ENCODE measurements at regions not wholly inside any gene's neighbourhood (a gene's known extent, or its start where the extent isn't known, plus 50 kb on each side); places are given as distances from the start of the nearest gene placed in this dataset.

GRCh38 chr10:108445746-108446145 lies 1281.2 kb upstream of the SORCS1 start:
- FAIRE-seq = no peak

DNA sequence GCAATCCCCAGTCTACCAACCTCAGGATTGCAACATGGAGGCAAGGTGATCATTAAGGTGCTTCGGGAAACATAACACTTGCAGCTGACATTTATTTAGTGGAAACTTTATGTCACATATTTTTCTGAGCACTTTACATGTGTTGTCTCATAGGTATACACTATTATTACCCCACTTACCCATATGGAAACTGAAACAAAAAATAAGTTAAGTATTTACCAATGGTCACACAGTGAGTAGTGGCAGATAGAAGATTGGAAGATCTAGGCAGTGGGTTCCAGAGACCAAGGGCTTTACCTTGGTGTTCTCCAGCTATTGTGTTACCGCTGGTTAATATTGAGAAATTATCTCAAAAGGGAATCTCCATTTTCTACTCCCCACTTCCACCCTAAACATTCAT lies 1279.1 kb upstream of the SORCS1 start:
- FAIRE-seq = no peak

GRCh38 chr10:108439397-108439796 lies 1274.9 kb upstream of the SORCS1 start:
- no peak for FAIRE-seq

DNA sequence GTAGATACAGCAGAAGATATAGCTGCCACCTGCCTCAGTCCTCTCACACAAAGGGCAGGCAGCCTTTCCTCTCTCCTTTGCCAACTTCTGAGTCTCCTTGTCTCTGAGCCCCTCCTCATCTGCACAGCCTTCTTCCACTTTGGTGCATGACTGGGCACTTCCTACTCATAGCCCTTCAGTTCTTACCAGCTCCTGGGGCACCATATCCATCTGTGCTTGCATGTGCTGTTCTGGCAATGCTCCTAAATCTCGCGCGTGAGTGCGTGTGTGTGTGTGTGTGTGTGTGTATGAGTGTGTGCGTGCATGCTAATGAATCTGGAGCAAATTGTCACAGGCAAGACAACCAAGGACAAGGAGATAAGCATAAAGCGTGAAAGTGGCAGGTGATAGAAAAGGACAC lies 1271.6 kb upstream of the SORCS1 start:
- FAIRE-seq = no peak

- FAIRE-seq = no peak
Measured at GRCh38 chr10:108434559-108435252, 1270.2 kb upstream of the SORCS1 start.

DNA sequence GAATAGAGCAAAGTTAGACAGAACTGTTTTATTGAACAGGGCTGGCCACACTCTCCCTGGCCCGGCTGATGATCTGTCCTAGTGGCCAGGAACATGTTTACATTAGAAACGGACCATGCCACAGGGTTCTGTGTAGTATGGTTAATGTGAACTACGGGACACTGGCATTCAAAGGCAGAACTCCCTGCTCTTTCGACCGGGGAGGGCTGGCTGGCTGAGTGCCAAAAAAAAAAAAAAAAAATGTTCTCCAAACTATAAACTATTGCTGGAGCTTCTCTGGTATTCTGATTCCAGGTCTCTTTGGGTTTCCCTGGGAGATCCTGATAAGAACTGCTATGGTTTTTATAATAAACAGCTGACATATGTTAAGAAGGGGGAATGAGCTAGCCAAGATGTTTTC lies 1262.6 kb upstream of the SORCS1 start:
- FAIRE-seq = no peak

DNA sequence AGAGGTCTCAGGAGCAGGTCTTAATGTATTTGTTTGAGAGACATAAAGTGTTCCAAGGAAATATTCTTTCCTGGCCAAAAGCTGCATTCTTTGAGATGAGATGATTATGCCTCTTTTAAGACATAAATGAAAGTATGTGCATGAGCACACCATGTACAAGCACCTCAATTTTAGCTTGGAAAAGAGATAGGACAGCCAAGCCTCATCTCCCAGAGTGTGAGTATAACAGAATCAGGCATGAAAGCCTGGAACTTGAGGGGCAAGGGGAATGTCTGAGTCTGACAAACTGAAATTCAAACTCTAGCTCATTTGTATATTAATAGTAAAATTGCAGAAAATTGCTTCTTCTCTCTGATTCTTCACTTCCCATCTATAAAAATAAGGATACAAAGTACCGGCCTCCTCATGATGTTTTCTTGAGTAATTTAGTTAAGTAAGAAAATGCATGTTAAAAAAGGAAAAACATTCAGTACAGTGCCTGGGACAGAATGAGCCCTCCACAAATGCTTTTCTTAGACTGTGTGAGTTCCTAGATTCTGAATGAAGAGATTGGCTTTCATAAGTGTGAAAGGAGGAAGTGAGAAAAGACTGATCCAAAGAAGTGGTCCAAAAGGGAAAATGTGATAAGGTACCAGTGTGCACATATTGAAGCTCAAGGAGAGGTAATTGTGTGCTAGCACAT lies 1260.9 kb upstream of the SORCS1 start:
- no peak for FAIRE-seq

- no peak for FAIRE-seq
Measured at GRCh38 chr10:108424656-108425055, 1260.2 kb upstream of the SORCS1 start.

DNA sequence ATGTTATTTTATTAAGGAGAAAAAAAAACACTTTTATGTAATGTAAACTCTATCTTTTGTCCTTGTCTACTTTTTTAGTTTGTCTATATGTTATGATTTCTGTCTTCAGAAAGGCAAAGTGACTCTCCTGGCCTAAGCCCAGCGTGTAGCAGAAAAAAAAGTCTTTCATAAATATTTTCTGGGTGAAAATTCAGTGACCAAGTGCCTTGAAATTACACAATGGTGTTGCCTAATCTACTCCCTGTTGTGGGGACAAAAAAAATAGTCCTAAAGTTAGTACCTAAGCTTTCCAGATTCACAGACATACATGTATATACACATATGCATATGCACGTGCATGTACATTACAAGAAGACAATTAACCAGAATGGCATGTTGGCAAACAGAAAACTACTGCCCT lies 1257.8 kb upstream of the SORCS1 start:
- no peak for FAIRE-seq

DNA sequence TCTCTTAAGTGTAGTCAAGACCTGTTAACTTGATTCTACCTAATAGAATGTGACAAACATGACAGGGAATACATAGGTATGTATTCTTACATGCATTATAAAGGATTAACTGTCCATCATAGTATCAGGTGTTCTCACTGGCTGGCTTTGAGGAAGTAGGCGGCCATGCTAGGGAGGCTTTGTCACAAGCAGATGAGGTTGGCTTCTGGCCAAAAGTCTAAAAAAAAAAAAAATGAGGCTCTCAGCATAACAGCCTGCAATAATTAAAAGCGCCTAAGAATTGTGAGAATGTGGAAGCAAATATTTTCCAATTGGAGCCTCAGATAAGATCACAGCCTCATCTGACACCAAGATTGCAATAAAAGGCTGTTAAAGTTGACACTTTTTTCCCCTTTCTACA lies 1256.8 kb upstream of the SORCS1 start:
- FAIRE-seq = no peak

DNA sequence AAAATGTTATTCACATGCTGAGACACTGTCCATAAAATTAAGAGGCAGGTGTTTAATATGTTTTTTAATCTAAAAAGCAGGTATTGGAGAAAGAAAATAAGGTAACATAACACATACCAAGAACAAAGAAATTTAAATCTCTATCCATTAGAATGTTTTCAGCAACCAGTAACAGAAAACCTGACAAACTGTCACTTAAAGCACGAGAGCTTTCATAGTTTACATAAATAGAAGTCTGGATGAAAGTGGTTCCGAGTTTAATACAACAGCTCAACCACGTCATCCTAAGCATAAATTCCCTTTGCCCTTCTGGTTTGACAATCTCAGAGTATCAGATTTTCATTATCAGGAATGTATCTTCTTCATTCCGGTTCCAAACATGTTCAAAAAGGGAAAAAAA lies 1249.4 kb upstream of the SORCS1 start:
- FAIRE-seq = no peak

GRCh38 chr10:108412323-108412722 lies 1247.8 kb upstream of the SORCS1 start:
- FAIRE-seq = no peak

GRCh38 chr10:108411894-108412293 lies 1247.4 kb upstream of the SORCS1 start:
- FAIRE-seq = no peak

DNA sequence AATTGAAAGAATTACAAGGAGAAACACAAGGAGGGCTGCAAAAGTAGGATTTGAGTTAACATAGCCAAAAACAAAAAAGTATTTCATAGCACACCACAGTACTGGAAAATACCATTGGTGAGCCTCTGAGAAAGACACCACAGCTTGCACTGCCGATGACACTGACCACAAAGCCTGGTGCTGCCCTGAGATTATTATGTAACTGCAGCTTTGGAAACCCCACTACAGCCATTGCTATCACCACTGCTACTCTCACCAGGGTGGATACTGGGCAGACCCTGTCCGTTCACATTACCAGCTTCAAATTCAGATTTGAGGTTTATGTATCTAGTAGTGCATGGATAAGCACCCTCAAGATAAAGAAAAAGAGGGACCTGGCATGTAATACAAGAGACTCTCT lies 1246.7 kb upstream of the SORCS1 start:
- FAIRE-seq = no peak

- FAIRE-seq = no peak
Measured at GRCh38 chr10:108410236-108410635, 1245.7 kb upstream of the SORCS1 start.

DNA sequence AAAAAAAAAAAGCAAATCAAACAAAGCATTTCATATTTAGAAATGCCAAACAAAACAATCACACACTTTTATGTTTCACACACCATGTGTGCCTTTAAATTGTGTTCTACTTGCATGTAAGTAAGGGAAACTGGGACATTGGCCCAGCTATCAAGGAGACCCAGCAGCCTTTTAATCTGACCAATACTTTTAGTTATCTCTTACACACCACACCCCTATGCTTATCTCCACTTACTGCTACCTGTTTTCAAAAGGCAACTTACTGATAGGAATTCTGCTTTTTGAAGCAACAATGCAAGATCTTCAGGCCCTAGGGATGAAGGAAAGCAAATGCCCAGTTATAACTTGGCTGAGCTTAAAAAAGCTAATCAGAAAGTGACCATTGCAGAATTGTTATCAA lies 1244.8 kb upstream of the SORCS1 start:
- no peak for FAIRE-seq

GRCh38 chr10:108404155-108404554 lies 1239.6 kb upstream of the SORCS1 start:
- FAIRE-seq = no peak

- FAIRE-seq = no peak
Measured at GRCh38 chr10:108399465-108399864, 1235.0 kb upstream of the SORCS1 start.

DNA sequence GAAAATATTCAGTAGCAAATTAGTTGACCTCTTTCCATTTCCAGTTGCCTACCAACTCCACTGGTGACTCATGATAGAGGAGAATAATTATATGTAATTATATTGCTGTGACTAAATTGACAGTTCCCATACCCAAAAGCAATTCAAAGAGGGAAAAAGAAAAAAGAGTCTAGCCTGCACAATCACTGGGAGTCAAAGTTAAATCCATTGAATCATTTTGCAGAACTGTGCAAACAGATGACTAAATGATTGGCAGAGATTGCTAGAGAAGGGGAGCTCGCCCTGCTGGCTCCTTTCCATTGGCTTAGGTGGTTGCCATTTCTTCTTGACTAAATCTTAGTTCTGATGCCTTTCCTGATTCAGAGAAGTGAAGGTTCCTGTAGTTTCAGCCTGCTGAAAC lies 1228.6 kb upstream of the SORCS1 start:
- no peak for FAIRE-seq

DNA sequence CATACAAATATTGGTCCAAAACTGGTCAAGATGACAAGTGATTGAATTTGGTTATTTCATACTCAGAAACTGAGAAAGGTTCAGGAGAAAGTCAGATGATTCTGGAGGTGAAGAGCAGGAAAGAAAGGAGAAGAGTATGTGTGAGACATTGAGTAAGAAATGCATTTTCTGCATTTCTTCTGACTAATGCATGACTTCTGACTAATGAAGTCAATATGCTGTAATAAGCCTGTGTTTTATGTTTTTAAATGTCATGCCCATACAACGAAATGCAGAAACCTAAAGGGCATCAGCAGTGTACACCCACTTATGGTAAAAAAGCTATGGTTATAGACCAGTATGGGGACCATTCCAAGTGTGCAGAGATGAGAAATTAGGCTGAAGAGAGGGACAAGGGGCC lies 1227.8 kb upstream of the SORCS1 start:
- FAIRE-seq = no peak

DNA sequence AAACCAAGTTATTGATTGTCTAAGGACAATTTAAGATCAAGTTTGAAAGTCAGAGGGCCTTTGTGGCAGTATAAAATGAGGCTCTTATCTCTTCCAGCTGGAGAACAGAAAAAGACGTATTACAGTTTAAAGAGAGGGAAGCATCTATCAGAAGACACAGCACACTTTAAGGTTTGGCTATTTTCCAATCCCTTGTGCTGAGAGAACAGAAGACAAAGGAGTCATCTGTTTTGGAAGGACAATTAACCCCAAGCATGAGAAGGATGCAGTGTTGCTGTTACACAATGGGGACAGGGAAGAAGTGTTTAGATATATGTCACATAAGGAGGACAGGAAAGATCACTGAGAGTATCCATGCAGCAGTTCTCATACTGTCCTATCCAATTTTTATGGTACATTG lies 1224.2 kb upstream of the SORCS1 start:
- no peak for FAIRE-seq

DNA sequence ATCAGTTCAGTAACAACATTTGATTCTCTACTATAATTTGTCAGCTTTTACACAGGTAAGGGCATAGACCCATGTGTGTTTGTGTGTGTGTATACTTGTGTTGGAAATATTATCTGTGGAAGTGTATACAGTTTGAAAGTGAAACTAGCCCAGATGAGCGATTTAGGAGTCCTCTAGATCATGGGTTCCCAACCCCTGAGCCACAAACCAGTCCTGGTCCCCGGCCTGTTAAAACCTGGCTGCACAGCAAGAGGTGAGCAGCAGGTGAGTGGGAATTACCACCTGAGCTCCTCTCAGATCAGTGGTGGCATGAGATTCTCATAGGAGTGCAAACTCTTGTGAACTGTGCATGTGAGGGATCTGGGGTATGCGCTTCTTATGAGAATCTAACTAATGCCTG lies 1221.5 kb upstream of the SORCS1 start:
- no peak for FAIRE-seq

- FAIRE-seq = no peak
Measured at GRCh38 chr10:108384378-108384777, 1219.9 kb upstream of the SORCS1 start.

GRCh38 chr10:108378779-108379178 lies 1214.3 kb upstream of the SORCS1 start:
- FAIRE-seq = no peak

DNA sequence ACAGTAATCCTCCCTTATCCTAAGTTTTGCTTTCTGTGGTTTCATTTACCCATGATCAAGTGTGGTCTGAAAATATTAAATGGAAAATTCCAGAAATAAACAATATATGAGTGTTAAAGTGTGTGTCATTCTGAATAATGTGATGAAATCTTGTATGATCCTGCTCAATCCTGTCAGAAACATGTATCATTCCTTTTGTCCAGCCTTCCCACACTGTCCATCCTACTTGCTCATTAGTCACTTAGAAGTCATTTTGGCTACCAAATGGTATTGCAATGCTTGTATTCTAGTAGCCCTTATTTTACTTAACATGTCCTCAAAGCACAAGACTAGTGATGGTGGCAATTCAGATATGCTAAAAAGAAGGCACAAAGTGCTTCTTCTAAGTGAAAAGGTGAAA lies 1211.2 kb upstream of the SORCS1 start:
- FAIRE-seq = no peak
